ENCODE measurements at regions not wholly inside any gene's neighbourhood (a gene's known extent, or its start where the extent isn't known, plus 50 kb on each side); places are given as distances from the start of the nearest gene placed in this dataset.
"Not testable (repeated sequence)": the region's sequence is repeated elsewhere in the genome, so short reads cannot be mapped to it uniquely, and the experiment has no call there.

DNA sequence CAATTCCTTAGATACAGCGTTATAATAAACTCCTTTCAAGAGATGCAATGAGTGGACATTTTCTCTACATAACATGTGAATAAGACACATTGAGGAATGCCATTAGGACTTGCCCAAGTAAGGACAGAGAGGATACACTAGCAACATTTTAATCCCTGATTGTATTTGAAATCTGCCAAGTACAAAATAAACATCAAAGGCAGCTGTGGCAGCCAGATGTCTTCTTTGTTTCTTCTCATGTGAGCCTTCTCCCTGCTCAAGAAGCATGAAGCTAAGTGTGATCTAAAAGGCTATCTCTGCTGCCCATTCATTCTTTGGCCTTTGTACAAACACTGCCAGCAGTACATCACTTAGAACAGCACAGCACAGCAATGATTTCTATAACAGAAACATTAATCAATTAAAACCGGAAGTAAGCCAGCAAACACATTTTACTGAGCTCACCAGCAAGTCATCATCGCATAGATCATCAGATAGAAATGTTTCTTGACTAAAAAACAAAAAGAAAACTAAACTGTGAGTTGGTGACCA is 364.0 kb downstream of the CNTN6 start:
- DNase-seq: no peak
- intact Hi-C loops (cut with micrococcal nuclease): no loop called here
- Mint-ChIP-seq H3K4me3 (no peak overlapping the region), H3K4me1 (ENCODE audit: low read depth) (no peaks in the 10 kb centered on the region), H3K9me3 (peaks cover 14% of the 10 kb centered on the region), H3K27ac (no peak overlapping the region), H3K36me3 (no peaks in the 10 kb centered on the region), H3K27me3 (no peaks in the 10 kb centered on the region)
- CTCF ChIA-PET: no interaction called here
- POLR2A ChIA-PET: no interaction called here

DNA sequence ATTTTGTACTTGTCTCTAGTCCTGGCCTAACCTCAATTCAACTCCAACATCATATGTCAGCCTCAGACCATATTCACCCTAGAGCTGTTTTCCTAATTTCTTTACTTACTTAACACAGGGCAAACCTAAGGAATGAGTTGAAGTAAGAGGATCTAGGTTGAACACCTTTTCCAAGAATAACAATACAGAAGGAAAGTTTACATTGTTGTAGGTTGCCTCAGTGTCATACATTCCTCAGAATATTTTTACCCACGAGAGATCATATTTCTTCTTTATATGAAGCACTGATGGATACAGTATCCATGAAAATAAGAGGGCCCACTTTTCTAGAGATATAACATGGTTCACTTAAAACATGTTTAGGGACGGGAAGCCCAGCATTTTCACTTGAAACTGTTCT is 369.5 kb downstream of the CNTN6 start:
- H3K4me3 Mint-ChIP-seq: no peak overlapping the region
- no peaks in the 10 kb centered on the region for H3K27me3 Mint-ChIP-seq
- POLR2A ChIA-PET: no interaction called here
- CTCF ChIA-PET: no interaction called here
- no peak overlapping the region for H3K27ac Mint-ChIP-seq
- H3K36me3 Mint-ChIP-seq: no peaks in the 10 kb centered on the region
- intact Hi-C loops (cut with micrococcal nuclease): no loop called here
- H3K4me1 Mint-ChIP-seq (ENCODE audit: low read depth): no peaks in the 10 kb centered on the region
- peaks cover 14% of the 10 kb centered on the region for H3K9me3 Mint-ChIP-seq
- DNase-seq: no peak

GRCh38 chr3:1462856-1463450 is 370.1 kb downstream of the CNTN6 start:
- intact Hi-C loops (cut with micrococcal nuclease): no loop called here
- no peak for DNase-seq
- Mint-ChIP-seq H3K27me3 (no peaks in the 10 kb centered on the region), H3K4me3 (no peak overlapping the region), H3K9me3 (peaks cover 14% of the 10 kb centered on the region), H3K27ac (no peak overlapping the region), H3K4me1 (ENCODE audit: low read depth) (no peaks in the 10 kb centered on the region), H3K36me3 (no peaks in the 10 kb centered on the region)
- ChIA-PET CTCF (no interaction called here), POLR2A (no interaction called here)

GRCh38 chr3:1465091-1465490 is 372.3 kb downstream of the CNTN6 start:
- H3K9me3 Mint-ChIP-seq; H3K27ac Mint-ChIP-seq; intact Hi-C loops (cut with micrococcal nuclease); CTCF ChIA-PET; H3K4me1 Mint-ChIP-seq (ENCODE audit: low read depth); H3K27me3 Mint-ChIP-seq; POLR2A ChIA-PET; H3K4me3 Mint-ChIP-seq; H3K36me3 Mint-ChIP-seq; DNase-seq: not testable (repeated sequence)

DNA sequence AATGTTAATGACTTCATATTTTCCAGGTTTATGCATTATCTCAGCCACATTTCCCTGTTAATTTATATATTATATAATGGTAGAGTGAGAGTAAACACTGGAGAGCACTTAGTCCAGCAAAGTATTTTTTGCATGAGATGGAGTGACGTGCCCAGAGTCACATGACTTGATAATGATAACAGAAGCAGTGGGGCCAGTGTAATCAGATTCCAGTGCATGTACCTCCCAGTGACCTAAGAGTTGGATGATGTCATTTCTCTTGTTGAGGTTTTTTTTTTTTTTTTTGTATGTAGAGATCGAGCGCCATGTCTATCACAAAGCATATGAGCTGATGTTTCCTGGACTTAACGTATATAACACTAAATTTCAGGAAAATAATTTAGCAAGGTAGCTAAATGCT is 375.3 kb downstream of the CNTN6 start:
- CTCF ChIA-PET: no interaction called here
- POLR2A ChIA-PET: no interaction called here
- intact Hi-C loops (cut with micrococcal nuclease): no loop called here

DNA sequence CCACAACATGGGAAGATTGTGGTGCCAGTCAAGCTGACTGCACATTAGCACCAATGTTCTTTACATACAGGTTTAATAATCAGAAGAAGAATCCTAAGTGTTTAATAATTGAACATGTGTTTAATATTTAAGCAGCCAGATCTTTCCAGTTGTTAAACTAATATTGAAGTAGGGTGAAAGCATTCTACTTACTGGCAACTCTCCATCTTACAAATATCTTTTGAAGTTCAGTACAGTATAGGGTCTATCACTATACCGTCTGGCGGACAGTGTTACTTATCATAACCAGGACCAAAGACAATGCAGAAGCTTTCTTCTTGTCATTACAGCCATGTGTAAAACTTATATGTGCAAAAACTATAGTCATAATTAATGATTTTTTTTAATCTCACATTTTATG is 376.4 kb downstream of the CNTN6 start:
- no peak for DNase-seq
- Mint-ChIP-seq H3K27me3 (no peaks in the 10 kb centered on the region), H3K27ac (no peak overlapping the region), H3K9me3 (no peaks in the 10 kb centered on the region), H3K36me3 (no peaks in the 10 kb centered on the region), H3K4me3 (no peak overlapping the region), H3K4me1 (ENCODE audit: low read depth) (no peaks in the 10 kb centered on the region)
- intact Hi-C loops (cut with micrococcal nuclease): no loop called here
- POLR2A ChIA-PET: no interaction called here
- CTCF ChIA-PET: no interaction called here

More for the DNA sequence above, 375.3 kb downstream of the CNTN6 start:
- H3K27ac Mint-ChIP-seq: no peak overlapping the region
- DNase-seq: no peak
- H3K9me3 Mint-ChIP-seq: no peaks in the 10 kb centered on the region
- H3K36me3 Mint-ChIP-seq: no peaks in the 10 kb centered on the region
- H3K4me1 Mint-ChIP-seq (ENCODE audit: low read depth): no peaks in the 10 kb centered on the region
- H3K4me3 Mint-ChIP-seq: no peak overlapping the region
- H3K27me3 Mint-ChIP-seq: no peaks in the 10 kb centered on the region

GRCh38 chr3:1469687-1470086 is 376.9 kb downstream of the CNTN6 start:
- H3K36me3 Mint-ChIP-seq: no peaks in the 10 kb centered on the region
- no peak for DNase-seq
- POLR2A ChIA-PET: no interaction called here
- intact Hi-C loops (cut with micrococcal nuclease): no loop called here
- H3K4me3 Mint-ChIP-seq: no peak overlapping the region
- CTCF ChIA-PET: no interaction called here
- H3K27ac Mint-ChIP-seq: no peak overlapping the region
- no peaks in the 10 kb centered on the region for H3K27me3 Mint-ChIP-seq
- no peaks in the 10 kb centered on the region for H3K4me1 Mint-ChIP-seq (ENCODE audit: low read depth)
- no peaks in the 10 kb centered on the region for H3K9me3 Mint-ChIP-seq

- no peaks in the 10 kb centered on the region for H3K4me1 Mint-ChIP-seq (ENCODE audit: low read depth)
- peaks cover 5% of the 10 kb centered on the region for H3K9me3 Mint-ChIP-seq
- H3K27me3 Mint-ChIP-seq: no peaks in the 10 kb centered on the region
- CTCF ChIA-PET: no interaction called here
- POLR2A ChIA-PET: no interaction called here
- H3K27ac Mint-ChIP-seq: no peak overlapping the region
- H3K36me3 Mint-ChIP-seq: no peaks in the 10 kb centered on the region
- DNase-seq: no peak
- no peak overlapping the region for H3K4me3 Mint-ChIP-seq
- intact Hi-C loops (cut with micrococcal nuclease): no loop called here
Observed at GRCh38 chr3:1477669-1478068, 384.8 kb downstream of the CNTN6 start.

DNA sequence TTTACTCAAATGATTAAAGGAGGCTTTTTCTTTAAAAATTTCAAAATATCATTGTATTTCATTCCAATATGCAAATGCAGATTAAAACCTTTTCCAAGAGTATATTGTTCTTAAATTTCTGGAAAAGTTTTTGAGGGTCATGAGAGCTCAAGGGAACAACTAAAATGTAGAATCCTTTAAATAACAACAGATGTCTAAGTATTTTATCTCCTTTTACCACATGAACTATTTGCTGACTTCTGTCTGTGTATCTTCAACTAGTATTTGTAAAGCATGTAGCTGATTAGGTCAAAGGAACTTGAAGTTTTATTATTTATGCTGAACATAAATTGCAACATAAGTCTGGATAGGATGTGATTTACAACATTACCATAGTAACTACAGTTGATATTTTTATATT is 402.6 kb downstream of the CNTN6 start:
- H3K27ac Mint-ChIP-seq: no peak overlapping the region
- no peaks in the 10 kb centered on the region for H3K36me3 Mint-ChIP-seq
- no peak for DNase-seq
- H3K9me3 Mint-ChIP-seq: no peaks in the 10 kb centered on the region
- intact Hi-C loops (cut with micrococcal nuclease): no loop called here
- H3K4me1 Mint-ChIP-seq (ENCODE audit: low read depth): no peaks in the 10 kb centered on the region
- no peaks in the 10 kb centered on the region for H3K27me3 Mint-ChIP-seq
- POLR2A ChIA-PET: no interaction called here
- CTCF ChIA-PET: no interaction called here
- no peak overlapping the region for H3K4me3 Mint-ChIP-seq

DNA sequence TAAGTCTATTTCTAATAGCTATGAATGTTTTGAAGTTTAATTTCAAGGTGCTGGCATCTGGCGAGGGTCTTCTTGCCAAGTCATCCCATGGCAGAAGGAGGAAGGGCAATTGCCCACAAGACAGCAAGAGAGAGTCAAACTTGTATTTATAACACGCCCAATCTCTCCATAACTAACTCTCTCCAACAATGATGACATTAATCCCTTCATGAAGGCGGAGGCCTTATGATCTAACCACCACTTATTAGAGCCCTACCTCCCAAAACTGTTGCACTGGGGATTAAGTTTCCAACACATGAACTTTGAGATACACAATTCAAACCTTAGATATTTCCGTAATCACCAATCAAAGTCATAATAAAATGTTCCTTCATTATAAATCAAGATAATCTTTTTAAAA is 406.9 kb downstream of the CNTN6 start:
- ChIA-PET POLR2A (no interaction called here), CTCF (no interaction called here)
- H3K27ac Mint-ChIP-seq: no peak overlapping the region
- H3K4me1 Mint-ChIP-seq (ENCODE audit: low read depth): no peaks in the 10 kb centered on the region
- H3K36me3 Mint-ChIP-seq: no peaks in the 10 kb centered on the region
- no peak overlapping the region for H3K4me3 Mint-ChIP-seq
- intact Hi-C loops (cut with micrococcal nuclease): no loop called here
- no peaks in the 10 kb centered on the region for H3K9me3 Mint-ChIP-seq
- DNase-seq: no peak
- no peaks in the 10 kb centered on the region for H3K27me3 Mint-ChIP-seq

GRCh38 chr3:1501406-1502115 is 408.7 kb downstream of the CNTN6 start:
- no peak for DNase-seq
- Mint-ChIP-seq H3K27ac (no peak overlapping the region), H3K9me3 (no peaks in the 10 kb centered on the region), H3K27me3 (no peaks in the 10 kb centered on the region), H3K4me1 (ENCODE audit: low read depth) (no peaks in the 10 kb centered on the region), H3K4me3 (no peak overlapping the region), H3K36me3 (no peaks in the 10 kb centered on the region)
- intact Hi-C loops (cut with micrococcal nuclease): no loop called here
- ChIA-PET CTCF (no interaction called here), POLR2A (no interaction called here)

- DNase-seq: no peak
- Mint-ChIP-seq H3K9me3 (no peaks in the 10 kb centered on the region), H3K4me1 (ENCODE audit: low read depth) (no peaks in the 10 kb centered on the region), H3K4me3 (no peak overlapping the region), H3K36me3 (no peaks in the 10 kb centered on the region), H3K27me3 (no peaks in the 10 kb centered on the region), H3K27ac (no peak overlapping the region)
- intact Hi-C loops (cut with micrococcal nuclease): no loop called here
- CTCF ChIA-PET: no interaction called here
- POLR2A ChIA-PET: no interaction called here
Observed at GRCh38 chr3:1506090-1506489, 413.3 kb downstream of the CNTN6 start.

- DNase-seq: no peak
- Mint-ChIP-seq H3K36me3 (no peaks in the 10 kb centered on the region), H3K27ac (no peak overlapping the region), H3K4me1 (ENCODE audit: low read depth) (no peaks in the 10 kb centered on the region), H3K4me3 (no peak overlapping the region), H3K27me3 (no peaks in the 10 kb centered on the region), H3K9me3 (peaks cover 8% of the 10 kb centered on the region)
- POLR2A ChIA-PET: no interaction called here
- CTCF ChIA-PET: no interaction called here
- intact Hi-C loops (cut with micrococcal nuclease): no loop called here
Observed at GRCh38 chr3:1513662-1514061, 420.8 kb downstream of the CNTN6 start.

Data from activated CD4-positive, alpha-beta memory T cell treated with anti-CD3 and anti-CD28 coated beads for 36 hours (primary cell).